SK-N-SH (cell line): ENCODE measurements at regions not wholly inside any gene's neighbourhood (a gene's known extent, or its start where the extent isn't known, plus 50 kb on each side); places are given as distances from the start of the nearest gene placed in this dataset.

Source experiments
- CTCF ChIA-PET: fragments of 300-600, 350-600 bp; formaldehyde crosslinking; extraction: SDS; loops from one replicate; lab custom pipeline; 2021; lab: Yijun Ruan, JAX
- POLR2A ChIA-PET: fragments of 350-600 bp; sonication (Branson Sonifier 250); formaldehyde crosslinking; extraction: SDS; loops from one replicate; lab custom pipeline; 2020; ENCODE audit warnings: antibody characterized with exemption, inconsistent platforms; lab: Yijun Ruan, JAX
- DNase-seq: peaks from one replicate; pipeline ENCODE4 v3.0.0; 2012
- H2AFZ ChIP-seq: fragments of 200-600 bp; sonication (generic); 2 replicates; pipeline ENCODE4 v1.8.1; 2016; ENCODE audit warnings: antibody characterized with exemption, mild to moderate bottlenecking, low read depth
- H3F3A ChIP-seq: fragments of 200-600 bp; sonication (generic); replicated peaks from 2 replicates; pipeline ENCODE3; 2016; ENCODE audit warnings: antibody characterized with exemption, mild to moderate bottlenecking; ENCODE audit not compliant: insufficient read depth
- H3K27ac ChIP-seq, 2 experiments: fragments of 200-500 bp in 1 of 2; fragments of 200-600 bp in 1 of 2; sonication (Bioruptor generic) in 1 of 2; sonication (generic), shearing (Covaris generic) in 1 of 2; 2 replicates each; pipeline versions ENCODE4 v1.5.1 to v1.6.1; 2014 to 2016; ENCODE audit warnings: low read depth in 2 of 2, inconsistent platforms in 1 of 2, low read length in 1 of 2, mild to moderate bottlenecking in 1 of 2, mixed read lengths in 1 of 2
- H3K27me3 ChIP-seq: fragments of 200-600 bp; sonication (generic), shearing (Covaris generic); 2 replicates; pipeline ENCODE4 v1.6.1; 2016; ENCODE audit warnings: mixed run types; ENCODE audit not compliant: insufficient read depth
- H3K36me3 ChIP-seq, 2 experiments: fragments of 200-500 bp in 1 of 2; fragments of 200-600 bp in 1 of 2; sonication (Bioruptor generic) in 1 of 2; sonication (generic) in 1 of 2; replicated peaks in 1 of 2; 2 replicates each; pipeline versions ENCODE3 to v1.5.1; 2014 to 2016; ENCODE audit warnings: low read length in 1 of 2, mild to moderate bottlenecking in 1 of 2; ENCODE audit not compliant: insufficient read depth in 2 of 2, control insufficient read depth in 1 of 2
- H3K4me1 ChIP-seq, 2 experiments: fragments of 200-500 bp in 1 of 2; fragments of 200-600 bp in 1 of 2; sonication (Bioruptor generic) in 1 of 2; sonication (generic), shearing (Covaris generic) in 1 of 2; 2 replicates each; pipeline versions ENCODE4 v1.5.1 to v1.6.1; 2014 to 2016; ENCODE audit warnings: low read depth in 1 of 2, low read length in 1 of 2, mixed run types in 1 of 2; ENCODE audit not compliant: insufficient read depth in 2 of 2, control insufficient read depth in 1 of 2
- H3K4me2 ChIP-seq: fragments of 200-600 bp; sonication (generic), shearing (Covaris generic); 2 replicates; pipeline ENCODE4 v1.6.1; 2017; ENCODE audit warnings: mixed run types
- H3K4me3 ChIP-seq, 2 experiments: fragments of 200-500 bp in 1 of 2; fragments of 200-600 bp in 1 of 2; sonication (Bioruptor generic) in 1 of 2; sonication (generic), shearing (Covaris generic) in 1 of 2; 2 replicates each; pipeline versions ENCODE4 v1.5.1 to v1.8.1; 2014 to 2016; ENCODE audit warnings: low read depth in 2 of 2, inconsistent platforms in 1 of 2, low read length in 1 of 2, mild to moderate bottlenecking in 1 of 2, mixed read lengths in 1 of 2, moderate library complexity in 1 of 2
- H3K79me2 ChIP-seq: fragments of 200-600 bp; sonication (generic); 2 replicates; pipeline ENCODE4 v1.8.1; 2017; ENCODE audit warnings: mild to moderate bottlenecking; ENCODE audit not compliant: insufficient read depth
- H3K9ac ChIP-seq: fragments of 200-600 bp; sonication (generic); 2 replicates; pipeline ENCODE4 v1.6.1; 2017; ENCODE audit warnings: mixed run types
- H3K9me2 ChIP-seq: fragments of 200-600 bp; sonication (generic); 2 replicates; pipeline ENCODE4 v1.6.1; 2017; ENCODE audit warnings: mixed run types
- H3K9me3 ChIP-seq: fragments of 200-600 bp; sonication (generic); 2 replicates; pipeline ENCODE4 v1.6.1; 2017; ENCODE audit warnings: mixed run types, mild to moderate bottlenecking, moderate library complexity
- H4K20me1 ChIP-seq: fragments of 200-600 bp; sonication (generic); 2 replicates; pipeline ENCODE4 v1.6.1; 2017; ENCODE audit warnings: mild to moderate bottlenecking, mixed run types; ENCODE audit not compliant: insufficient read depth
- ELF1 ChIP-seq: IDR thresholded peaks from 2 replicates; pipeline ENCODE4 v1.4.0; 2012
- EP300 ChIP-seq, 2 experiments: IDR thresholded peaks; 2 replicates each; pipeline versions ENCODE4 v1.4.0 to v1.6.1; 2012; ENCODE audit warnings: borderline replicate concordance in 1 of 2, low read depth in 1 of 2, low read length in 1 of 2
- FOSL2 ChIP-seq: IDR thresholded peaks from 2 replicates; pipeline ENCODE4 v1.4.0; 2012; ENCODE audit warnings: low read depth, mild to moderate bottlenecking, moderate library complexity, borderline replicate concordance
- FOXJ3 ChIP-seq: sonication (generic); formaldehyde crosslinking; IDR thresholded peaks from 2 replicates; pipeline ENCODE4 v1.5.1; 2020; ENCODE audit warnings: mild to moderate bottlenecking, missing genetic modification reagents
- GATA2 ChIP-seq: sonication (generic); formaldehyde crosslinking; IDR thresholded peaks from 2 replicates; pipeline ENCODE4 v1.5.0; 2020; ENCODE audit warnings: mild to moderate bottlenecking, missing genetic modification reagents
- JUND ChIP-seq: IDR thresholded peaks from 2 replicates; pipeline ENCODE4 v1.4.0; 2012
- RCOR1 ChIP-seq: fragments of 150-350 bp; IDR thresholded peaks from 2 replicates; pipeline ENCODE4 v1.6.1; 2017; ENCODE audit warnings: antibody characterized with exemption, low read length
- RFX5 ChIP-seq: IDR thresholded peaks from 2 replicates; pipeline ENCODE4 v1.6.1; 2012; ENCODE audit warnings: mild to moderate bottlenecking, improper control_type of control experiment, low read length
- WGBS: methylation state at CpG from one replicate; pipeline ENCODE4 v1.1.6; 2017; ENCODE audit warnings: low lambda C conversion rate; 5-methylcytosine and 5-hydroxymethylcytosine counted together
- TF ChIP-seq, protein P1 (sequence below): fragments of 200-600 bp; sonication (generic); IDR thresholded peaks from 2 replicates; pipeline ENCODE4 v1.6.1; 2017; ENCODE audit warnings: antibody characterized with exemption, mild to moderate bottlenecking, moderate library complexity
- TF ChIP-seq, protein P2 (sequence below): IDR thresholded peaks from 2 replicates; pipeline ENCODE4 v1.6.1; 2012; ENCODE audit warnings: mild to moderate bottlenecking, low read depth, low read length, moderate library complexity

GRCh38 chr5:138658676-138659075 lies 83.5 kb upstream of the HSPA9 start:
- Histone ChIP-seq H3K79me2 (no peaks in the 10 kb centered on the region), H3K27ac (no peak overlapping the region), H3K4me2 (no peak overlapping the region), H3K36me3 (no peaks in the 10 kb centered on the region), H3K9ac (no peak overlapping the region), H3K9me3 (no peaks in the 10 kb centered on the region), H2AFZ (no peak overlapping the region), H3K9me2 (no peaks in the 10 kb centered on the region), H3K27me3 (no peaks in the 10 kb centered on the region), H3F3A (no peaks in the 10 kb centered on the region), H4K20me1 (no peaks in the 10 kb centered on the region), H3K4me1 (peaks cover 0 to 23% of the 10 kb centered on the region in 2 experiments; a peak in 2 of 4 replicates), H3K4me3 (no peak overlapping the region)
- 83% methylated on average over 6 of the region's 6 CpGs for WGBS
- ChIA-PET CTCF (interaction anchor here (1.2 to 1.4 kb wide), 2 partner anchors 15 to 48 kb away, joined by 3 to 4 read pairs; no protein-coding TSS in a partner anchor), POLR2A (interaction anchor here (1.0 kb wide), 1 partner anchor 27 kb away, joined by 3 read pairs; no protein-coding TSS in a partner anchor)
- DNase-seq: no peak
- TF ChIP-seq ELF1: no peak
- TF ChIP-seq, protein P1, sequence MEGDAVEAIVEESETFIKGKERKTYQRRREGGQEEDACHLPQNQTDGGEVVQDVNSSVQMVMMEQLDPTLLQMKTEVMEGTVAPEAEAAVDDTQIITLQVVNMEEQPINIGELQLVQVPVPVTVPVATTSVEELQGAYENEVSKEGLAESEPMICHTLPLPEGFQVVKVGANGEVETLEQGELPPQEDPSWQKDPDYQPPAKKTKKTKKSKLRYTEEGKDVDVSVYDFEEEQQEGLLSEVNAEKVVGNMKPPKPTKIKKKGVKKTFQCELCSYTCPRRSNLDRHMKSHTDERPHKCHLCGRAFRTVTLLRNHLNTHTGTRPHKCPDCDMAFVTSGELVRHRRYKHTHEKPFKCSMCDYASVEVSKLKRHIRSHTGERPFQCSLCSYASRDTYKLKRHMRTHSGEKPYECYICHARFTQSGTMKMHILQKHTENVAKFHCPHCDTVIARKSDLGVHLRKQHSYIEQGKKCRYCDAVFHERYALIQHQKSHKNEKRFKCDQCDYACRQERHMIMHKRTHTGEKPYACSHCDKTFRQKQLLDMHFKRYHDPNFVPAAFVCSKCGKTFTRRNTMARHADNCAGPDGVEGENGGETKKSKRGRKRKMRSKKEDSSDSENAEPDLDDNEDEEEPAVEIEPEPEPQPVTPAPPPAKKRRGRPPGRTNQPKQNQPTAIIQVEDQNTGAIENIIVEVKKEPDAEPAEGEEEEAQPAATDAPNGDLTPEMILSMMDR: no peak
- no peak for TF ChIP-seq FOXJ3 (CRISPR knock-in tag)
- TF ChIP-seq, protein P2, sequence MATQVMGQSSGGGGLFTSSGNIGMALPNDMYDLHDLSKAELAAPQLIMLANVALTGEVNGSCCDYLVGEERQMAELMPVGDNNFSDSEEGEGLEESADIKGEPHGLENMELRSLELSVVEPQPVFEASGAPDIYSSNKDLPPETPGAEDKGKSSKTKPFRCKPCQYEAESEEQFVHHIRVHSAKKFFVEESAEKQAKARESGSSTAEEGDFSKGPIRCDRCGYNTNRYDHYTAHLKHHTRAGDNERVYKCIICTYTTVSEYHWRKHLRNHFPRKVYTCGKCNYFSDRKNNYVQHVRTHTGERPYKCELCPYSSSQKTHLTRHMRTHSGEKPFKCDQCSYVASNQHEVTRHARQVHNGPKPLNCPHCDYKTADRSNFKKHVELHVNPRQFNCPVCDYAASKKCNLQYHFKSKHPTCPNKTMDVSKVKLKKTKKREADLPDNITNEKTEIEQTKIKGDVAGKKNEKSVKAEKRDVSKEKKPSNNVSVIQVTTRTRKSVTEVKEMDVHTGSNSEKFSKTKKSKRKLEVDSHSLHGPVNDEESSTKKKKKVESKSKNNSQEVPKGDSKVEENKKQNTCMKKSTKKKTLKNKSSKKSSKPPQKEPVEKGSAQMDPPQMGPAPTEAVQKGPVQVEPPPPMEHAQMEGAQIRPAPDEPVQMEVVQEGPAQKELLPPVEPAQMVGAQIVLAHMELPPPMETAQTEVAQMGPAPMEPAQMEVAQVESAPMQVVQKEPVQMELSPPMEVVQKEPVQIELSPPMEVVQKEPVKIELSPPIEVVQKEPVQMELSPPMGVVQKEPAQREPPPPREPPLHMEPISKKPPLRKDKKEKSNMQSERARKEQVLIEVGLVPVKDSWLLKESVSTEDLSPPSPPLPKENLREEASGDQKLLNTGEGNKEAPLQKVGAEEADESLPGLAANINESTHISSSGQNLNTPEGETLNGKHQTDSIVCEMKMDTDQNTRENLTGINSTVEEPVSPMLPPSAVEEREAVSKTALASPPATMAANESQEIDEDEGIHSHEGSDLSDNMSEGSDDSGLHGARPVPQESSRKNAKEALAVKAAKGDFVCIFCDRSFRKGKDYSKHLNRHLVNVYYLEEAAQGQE: no peak
- no peak for TF ChIP-seq RFX5
- TF ChIP-seq FOSL2: no peak
- TF ChIP-seq JUND: no peak

DNA sequence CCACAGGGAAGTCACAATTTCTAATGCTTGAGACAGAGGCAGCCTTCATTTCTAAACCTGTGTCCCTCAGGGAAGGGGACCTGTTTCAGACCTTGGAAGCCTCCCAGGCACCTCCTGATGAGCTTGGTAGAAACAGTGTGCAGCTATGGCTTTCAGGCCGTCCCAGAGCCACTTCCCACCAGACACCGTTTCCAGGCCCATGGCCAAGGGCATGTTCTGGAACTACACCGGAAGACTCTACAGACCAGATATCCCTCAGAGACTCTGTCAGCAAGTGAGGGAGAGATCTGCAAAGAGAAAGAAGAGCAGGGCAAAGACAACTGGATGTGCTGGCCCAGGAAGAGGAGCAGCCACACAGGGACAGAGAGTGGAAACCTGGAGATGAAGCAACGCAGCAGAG lies 82.2 kb upstream of the HSPA9 start:
- no peaks in the 10 kb centered on the region for H3K36me3 ChIP-seq
- H3K9me3 ChIP-seq: no peaks in the 10 kb centered on the region
- peak; percentile 57 for DNase-seq
- no peak overlapping the region for H3K4me2 ChIP-seq
- H3K4me3 ChIP-seq: no peak overlapping the region
- no peak overlapping the region for H3K9ac ChIP-seq
- POLR2A ChIA-PET: interaction anchor here (0.5 kb wide), 1 partner anchor 41 kb away, joined by 3 read pairs; no protein-coding TSS in a partner anchor
- no peaks in the 10 kb centered on the region for H3K79me2 ChIP-seq
- H3K27me3 ChIP-seq: no peaks in the 10 kb centered on the region
- no peaks in the 10 kb centered on the region for H4K20me1 ChIP-seq
- H3F3A ChIP-seq: no peaks in the 10 kb centered on the region
- WGBS: 84% methylated on average over 3 of the region's 4 CpGs
- H3K27ac ChIP-seq: no peak overlapping the region; a peak in 1 of 4 replicates
- H3K9me2 ChIP-seq: no peaks in the 10 kb centered on the region
- CTCF ChIA-PET: interaction anchor here (1.2 to 1.3 kb wide), 2 partner anchors 20 to 45 kb away, joined by 3 read pairs; no protein-coding TSS in a partner anchor
- H2AFZ ChIP-seq: no peak overlapping the region
- H3K4me1 ChIP-seq: peaks cover 0 to 20% of the 10 kb centered on the region in 2 experiments; a peak in 2 of 4 replicates
- TF ChIP-seq GATA2 (CRISPR knock-in tag) (no peak), RCOR1 (peak; percentile 64; the same call in 1 of the 2 replicates), EP300 (IDR thresholded peaks at IDR 0.05; ENCODE audit: borderline replicate concordance in 1 of 2, low read depth in 1 of 2, low read length in 1 of 2) (peak in 1 of 2 experiments; percentile 34; a peak in 1 of 4 replicates)
